Activated CD4-positive, alpha-beta T cell treated with anti-CD3 and anti-CD28 coated beads, Interleukin-2, Interleukin-4, amounts not matched to agents 100 ng/mL and 50 ng/mL, durations not matched to agents 16 hours and 8 hours (primary cell): ENCODE measurements at regions not wholly inside any gene's neighbourhood (a gene's known extent, or its start where the extent isn't known, plus 50 kb on each side); places are given as distances from the start of the nearest gene placed in this dataset.
"Not testable (repeated sequence)": the region's sequence is repeated elsewhere in the genome, so short reads cannot be mapped to it uniquely, and the experiment has no call there.

ENCODE experiments used
- DNase-seq: peaks from one replicate; pipeline ENCODE4 v3.0.0-alpha.2; 2020; ENCODE audit warnings: low spot score

DNA sequence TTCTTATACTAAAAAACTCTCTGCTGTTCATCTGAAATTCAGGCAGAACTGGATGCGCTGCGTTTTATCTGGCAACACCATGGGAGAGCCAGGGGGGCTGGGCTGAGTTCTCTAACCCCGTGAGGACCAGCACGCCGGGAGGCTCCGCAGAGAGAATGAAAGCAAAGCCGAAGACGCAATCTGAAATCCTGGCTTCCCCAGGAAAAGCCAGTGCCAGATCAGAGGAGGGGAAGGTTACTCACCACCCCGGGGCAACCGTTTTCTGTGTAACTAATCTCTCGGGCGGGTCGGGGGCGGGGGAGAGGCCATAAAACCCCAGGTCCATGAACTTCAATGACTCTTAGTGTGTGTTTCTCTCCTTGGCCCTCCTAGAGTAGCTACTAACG is 99.4 kb downstream of the SHANK2 start:
- DNase-seq = no peak

GRCh38 chr11:71152312-71153004 is 99.9 kb downstream of the SHANK2 start:
- DNase-seq = not testable (repeated sequence)

GRCh38 chr11:71151561-71151960 is 100.8 kb downstream of the SHANK2 start:
- no peak for DNase-seq

DNA sequence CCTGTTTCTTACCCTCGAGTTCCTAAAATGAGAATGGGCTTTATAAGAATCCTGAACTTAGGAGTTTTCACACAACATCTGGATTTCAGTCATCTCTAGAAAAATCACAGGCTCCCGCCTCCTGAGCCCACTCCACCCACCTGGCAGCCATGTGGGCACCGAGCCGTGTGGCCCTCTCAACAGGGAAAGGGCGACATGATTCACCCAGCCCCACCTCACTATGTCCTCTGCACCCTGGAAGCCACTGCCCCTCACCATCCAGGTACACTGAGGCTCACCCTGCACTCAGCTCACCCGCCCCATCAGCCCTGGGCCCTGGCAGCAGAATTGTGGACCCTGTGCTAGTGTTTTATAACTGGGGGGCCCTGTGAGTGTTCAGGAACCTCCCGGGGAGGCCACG is 101.5 kb downstream of the SHANK2 start:
- no peak for DNase-seq

GRCh38 chr11:71148716-71149115 is 103.7 kb downstream of the SHANK2 start:
- no peak for DNase-seq

DNA sequence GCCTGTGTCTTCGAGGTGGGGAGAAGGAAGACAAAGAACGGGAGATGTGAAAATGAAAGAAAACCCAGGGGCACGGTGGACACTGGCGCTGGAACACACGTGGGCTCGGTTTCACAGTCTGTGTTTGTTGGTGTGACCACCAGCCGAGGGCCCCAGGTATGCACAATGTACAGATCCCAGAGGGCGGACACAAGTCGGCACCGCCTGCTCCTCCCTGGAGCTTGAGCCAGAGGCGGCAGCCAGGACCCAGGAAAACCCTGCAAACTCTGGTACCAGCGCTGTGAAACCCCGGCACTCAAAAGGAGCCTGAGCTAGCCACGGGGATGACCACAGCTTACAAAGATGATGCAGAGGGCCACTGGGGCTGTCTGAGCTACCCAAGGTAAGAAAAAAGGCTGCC is 105.0 kb downstream of the SHANK2 start:
- DNase-seq = no peak

DNA sequence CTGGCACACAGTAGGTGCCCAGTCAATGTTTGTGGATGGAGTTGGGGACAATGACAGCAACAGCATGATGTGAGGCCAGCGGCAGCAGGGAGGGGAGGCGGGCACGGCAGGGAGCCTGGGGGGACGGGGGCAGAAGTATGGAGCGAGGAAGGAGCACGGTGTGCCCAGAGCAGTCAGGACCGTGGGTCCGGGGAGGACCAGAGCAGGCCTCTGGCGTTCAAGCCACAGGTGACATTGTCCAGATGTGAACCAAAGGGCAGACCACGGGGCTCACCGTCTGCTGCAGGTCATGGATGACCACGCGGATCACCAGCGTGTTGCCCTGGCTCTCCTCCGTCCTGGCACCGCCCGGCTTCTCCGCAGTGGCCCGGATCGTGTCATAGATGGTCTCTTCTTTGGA is 105.5 kb downstream of the SHANK2 start:
- no peak for DNase-seq

GRCh38 chr11:71145988-71146824 is 106.2 kb downstream of the SHANK2 start:
- no peak for DNase-seq

- DNase-seq = no peak
Observed at GRCh38 chr11:71145368-71145767, 107.0 kb downstream of the SHANK2 start.

- DNase-seq = no peak
Observed at GRCh38 chr11:71144736-71145135, 107.6 kb downstream of the SHANK2 start.

DNA sequence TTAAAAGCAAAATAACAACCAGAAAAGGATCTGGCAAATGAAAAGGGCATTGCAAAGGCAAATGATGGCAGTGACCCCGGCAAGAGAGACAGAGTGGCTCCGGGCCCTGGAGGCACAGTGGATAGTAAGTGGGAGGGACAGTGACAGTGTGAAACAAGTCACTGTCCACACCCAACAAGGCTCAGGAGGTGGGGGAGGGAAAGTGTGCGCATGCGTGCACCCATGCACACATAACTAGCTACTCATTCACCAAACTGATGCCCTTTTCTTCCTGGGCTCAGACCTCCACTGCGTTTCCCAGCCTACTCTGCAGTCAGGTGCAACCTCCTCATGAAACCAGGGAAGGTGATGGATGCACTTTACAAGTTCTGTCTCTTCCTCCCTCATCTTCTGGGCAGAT is 108.4 kb downstream of the SHANK2 start:
- DNase-seq = no peak

GRCh38 chr11:71140206-71140919 is 112.0 kb downstream of the SHANK2 start:
- no peak for DNase-seq

DNA sequence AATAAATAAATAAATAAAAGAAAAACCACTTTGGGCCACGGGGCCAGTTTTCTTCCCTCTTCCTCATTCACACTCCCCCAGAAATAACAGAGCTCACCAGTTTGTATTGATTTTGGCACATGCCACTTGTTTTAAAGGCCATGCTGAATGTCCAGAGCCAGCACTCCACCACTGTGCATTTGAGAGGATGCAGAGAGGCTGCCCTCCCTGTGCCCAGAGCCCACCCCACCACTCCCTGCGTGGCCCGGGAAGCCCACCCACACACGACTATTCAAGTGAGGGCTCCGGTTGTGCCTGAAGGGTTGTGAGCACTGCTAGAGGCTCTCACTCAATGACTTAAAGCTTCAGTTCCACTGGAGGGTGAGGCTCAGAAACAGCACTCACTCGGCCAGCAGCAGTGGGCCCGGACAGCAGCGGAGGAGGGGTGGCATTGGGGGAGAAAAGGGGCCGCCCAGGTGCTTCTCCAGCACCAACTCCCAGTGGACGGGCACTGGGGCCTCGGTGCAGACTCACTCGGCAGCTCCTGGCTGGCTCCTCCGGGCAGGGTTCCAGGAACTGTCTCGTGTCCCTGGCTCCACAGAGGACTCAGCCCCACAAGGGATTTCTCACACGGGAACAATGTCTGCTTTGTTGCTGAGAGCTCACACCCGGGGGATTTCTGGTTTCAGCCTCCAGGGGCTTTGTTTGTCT is 112.7 kb downstream of the SHANK2 start:
- DNase-seq = no peak

DNA sequence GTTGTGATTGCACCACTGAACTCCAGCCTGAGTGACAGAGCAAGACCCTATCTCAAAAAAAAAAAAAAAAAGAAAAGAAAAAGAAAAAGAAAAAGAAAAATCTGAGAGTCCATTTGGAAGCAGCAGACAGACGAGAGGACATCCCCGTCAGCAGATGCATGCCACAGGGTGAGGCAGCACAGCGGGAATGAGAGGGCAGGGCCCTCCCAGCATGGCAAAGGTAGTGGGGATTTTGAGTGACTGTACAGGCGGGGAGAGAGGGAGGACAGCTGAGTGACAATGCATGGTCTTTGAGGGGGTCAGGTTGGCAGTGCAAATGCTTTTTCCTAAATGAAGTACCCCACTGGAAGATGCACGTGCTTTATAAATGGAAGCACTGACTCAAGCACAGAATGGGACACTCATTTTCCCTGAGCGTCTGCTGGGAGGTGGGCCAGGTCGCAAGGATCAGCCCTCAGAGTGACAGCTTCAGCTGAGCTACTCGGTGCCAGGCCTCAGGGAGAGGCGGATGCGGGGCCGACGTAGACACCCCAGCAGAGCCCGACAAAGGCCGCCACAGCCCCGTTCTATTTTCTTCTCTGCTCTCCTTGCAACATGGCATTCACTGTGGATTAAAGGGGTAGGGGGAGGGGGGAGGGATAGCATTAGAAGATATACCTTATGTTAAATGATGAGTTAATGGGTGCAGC is 113.5 kb downstream of the SHANK2 start:
- DNase-seq = no peak

- DNase-seq = no peak
Observed at GRCh38 chr11:71137376-71137775, 115.0 kb downstream of the SHANK2 start.

- DNase-seq = no peak
Observed at GRCh38 chr11:71136095-71136845, 116.1 kb downstream of the SHANK2 start.

GRCh38 chr11:71135112-71135511 is 117.3 kb downstream of the SHANK2 start:
- DNase-seq = no peak

DNA sequence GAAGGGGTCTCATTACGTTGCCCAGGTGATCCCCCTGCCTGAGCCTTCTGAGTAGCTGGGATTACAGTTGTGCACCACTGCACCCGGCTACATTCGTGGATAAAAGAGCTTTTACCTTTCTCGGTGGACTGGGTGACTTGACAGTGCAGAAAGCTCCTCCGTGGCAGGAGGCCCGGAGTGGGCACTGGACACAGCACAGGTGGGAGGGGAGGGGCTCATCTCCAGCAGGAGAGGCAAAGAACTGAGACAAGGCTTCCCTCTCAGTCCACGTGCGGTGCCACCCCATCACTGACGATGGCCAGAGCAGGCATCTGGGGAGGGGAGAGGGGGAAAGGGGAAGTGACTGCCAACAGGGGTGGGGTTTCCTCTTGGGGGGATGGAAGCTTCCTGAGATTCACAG is 118.4 kb downstream of the SHANK2 start:
- DNase-seq = no peak

- no peak for DNase-seq
Observed at GRCh38 chr11:71131861-71132260, 120.5 kb downstream of the SHANK2 start.

- no peak for DNase-seq
Observed at GRCh38 chr11:71130106-71130505, 122.3 kb downstream of the SHANK2 start.

- DNase-seq = no peak
Observed at GRCh38 chr11:71129624-71130023, 122.8 kb downstream of the SHANK2 start.
